ENCODE measurements at regions not wholly inside any gene's neighbourhood (a gene's known extent, or its start where the extent isn't known, plus 50 kb on each side); places are given as distances from the start of the nearest gene placed in this dataset.

DNA sequence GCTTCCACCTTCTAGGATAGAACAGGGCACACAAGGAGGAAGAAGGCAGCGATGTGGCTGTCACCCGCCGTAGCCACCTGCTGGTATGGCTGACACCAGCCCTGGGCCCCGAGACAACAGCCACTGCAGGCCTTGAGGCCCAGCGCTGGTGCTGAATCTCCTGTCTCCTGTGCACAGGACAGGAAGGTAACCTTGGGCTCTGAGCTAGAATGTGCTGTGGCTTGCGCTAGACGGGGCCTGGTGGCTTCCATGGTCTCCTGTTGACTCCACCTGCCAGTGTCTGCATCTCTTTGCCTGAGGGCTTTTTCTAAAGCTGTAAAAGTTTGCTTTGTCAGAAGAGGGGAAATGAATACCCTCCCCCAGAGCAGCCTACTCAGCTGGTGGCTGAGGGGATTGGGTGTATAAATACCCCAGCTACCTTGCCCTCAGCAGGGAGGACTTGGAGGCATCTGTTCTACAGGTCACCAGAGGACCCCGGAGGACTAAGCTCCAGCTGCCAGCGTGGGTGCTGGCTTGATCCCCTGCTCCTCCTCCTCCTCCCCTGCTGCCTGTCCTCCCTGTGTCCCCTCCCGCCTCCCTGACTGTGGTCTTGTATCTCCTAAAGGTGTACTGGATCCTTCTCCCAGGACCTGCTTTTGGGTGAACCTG is 76.1 kb upstream of the SDK2 start:
- no peak for DNase-seq (ENCODE audit: insufficient read length, low spot score)
- FAIRE-seq = no peak
- TF ChIP-seq, protein P1, sequence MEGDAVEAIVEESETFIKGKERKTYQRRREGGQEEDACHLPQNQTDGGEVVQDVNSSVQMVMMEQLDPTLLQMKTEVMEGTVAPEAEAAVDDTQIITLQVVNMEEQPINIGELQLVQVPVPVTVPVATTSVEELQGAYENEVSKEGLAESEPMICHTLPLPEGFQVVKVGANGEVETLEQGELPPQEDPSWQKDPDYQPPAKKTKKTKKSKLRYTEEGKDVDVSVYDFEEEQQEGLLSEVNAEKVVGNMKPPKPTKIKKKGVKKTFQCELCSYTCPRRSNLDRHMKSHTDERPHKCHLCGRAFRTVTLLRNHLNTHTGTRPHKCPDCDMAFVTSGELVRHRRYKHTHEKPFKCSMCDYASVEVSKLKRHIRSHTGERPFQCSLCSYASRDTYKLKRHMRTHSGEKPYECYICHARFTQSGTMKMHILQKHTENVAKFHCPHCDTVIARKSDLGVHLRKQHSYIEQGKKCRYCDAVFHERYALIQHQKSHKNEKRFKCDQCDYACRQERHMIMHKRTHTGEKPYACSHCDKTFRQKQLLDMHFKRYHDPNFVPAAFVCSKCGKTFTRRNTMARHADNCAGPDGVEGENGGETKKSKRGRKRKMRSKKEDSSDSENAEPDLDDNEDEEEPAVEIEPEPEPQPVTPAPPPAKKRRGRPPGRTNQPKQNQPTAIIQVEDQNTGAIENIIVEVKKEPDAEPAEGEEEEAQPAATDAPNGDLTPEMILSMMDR (IDR thresholded peaks at IDR 0.05; ENCODE audit: insufficient read depth, missing control alignments) = no peak

DNA sequence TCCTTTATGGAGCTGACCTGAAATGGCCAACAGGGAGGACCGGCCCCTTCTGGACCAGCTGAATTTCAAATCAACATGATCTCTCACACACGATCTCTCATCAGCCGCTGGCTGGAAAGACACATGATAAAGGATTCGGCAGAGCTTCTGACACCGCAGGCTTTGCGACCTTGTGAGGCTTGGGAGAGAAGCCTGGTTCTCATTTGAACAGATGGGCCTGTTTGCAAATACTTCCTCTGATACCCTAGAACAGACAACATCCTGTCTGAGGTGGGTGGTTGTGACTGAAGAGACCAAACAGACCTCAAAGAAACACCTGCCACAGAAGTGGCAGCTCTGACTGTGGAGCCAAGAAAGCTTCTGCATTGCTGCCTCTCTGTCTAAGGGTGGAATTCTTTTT is 77.9 kb upstream of the SDK2 start:
- no peak for DNase-seq (ENCODE audit: insufficient read length, low spot score)
- TF ChIP-seq, protein P1 (IDR thresholded peaks at IDR 0.05; ENCODE audit: insufficient read depth, missing control alignments) = no peak
- no peak for FAIRE-seq

DNA sequence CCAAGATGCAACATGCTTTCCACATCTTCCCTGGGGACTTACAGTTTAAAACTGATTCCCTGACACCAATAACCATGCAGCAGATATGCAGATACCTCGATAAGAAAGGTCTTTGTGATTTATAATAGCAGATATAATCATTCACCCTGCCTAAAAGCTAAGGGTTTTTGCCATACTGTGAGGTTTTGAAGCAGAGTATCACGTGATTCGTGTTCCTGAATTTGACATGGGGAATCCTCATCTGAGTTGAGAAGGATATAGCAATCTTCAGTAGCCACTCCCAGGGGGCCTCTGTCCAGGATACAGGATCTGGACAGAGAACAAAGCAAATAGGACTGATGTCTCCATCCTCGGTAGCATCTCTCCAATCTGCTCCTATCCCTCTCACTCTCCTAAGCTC is 79.1 kb upstream of the SDK2 start:
- FAIRE-seq (no peak), DNase-seq (ENCODE audit: insufficient read length, low spot score) (no peak)
- TF ChIP-seq, protein P1 (IDR thresholded peaks at IDR 0.05; ENCODE audit: insufficient read depth, missing control alignments) = no peak

DNA sequence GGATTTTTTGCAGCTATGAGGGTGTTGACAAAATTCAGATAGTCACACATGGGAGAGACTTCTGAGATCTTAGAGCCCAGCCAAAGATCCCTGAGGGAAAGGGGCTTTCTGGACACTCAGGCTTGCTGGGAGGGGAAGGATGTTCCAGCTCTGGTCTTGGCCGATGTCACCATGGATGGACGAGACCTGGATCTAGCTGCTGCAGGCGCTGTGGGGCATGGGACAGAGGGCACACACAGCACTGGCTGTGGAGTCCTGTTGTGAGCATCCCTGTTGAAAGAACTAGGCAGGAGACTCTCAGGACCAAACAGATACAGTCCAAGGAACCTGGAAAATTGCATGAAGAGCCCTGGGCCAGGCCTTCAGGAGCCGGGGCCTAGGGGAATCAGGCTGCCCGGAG is 80.1 kb upstream of the SDK2 start:
- no peak for FAIRE-seq
- TF ChIP-seq, protein P1 (IDR thresholded peaks at IDR 0.05; ENCODE audit: insufficient read depth, missing control alignments) = no peak
- DNase-seq (ENCODE audit: insufficient read length, low spot score) = no peak

DNA sequence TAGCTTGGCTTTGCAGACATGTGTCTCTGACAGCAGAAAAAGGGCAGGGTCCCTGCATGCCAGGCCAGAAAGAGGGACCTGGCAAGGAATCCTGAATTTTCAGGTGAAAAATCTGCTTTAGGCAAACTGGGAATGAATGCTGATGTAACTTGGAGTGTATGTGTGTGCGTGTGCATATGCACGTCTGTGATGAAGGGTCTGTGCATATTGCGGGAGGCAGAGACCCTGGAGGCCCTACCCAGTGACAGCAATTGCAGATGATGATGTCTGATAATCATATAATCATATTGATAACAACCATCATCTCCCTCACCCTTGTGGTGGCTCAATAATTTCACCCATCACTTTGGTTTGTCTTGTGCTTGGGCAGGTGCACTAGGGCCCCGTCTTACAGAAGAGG is 80.7 kb upstream of the SDK2 start:
- TF ChIP-seq, protein P1 (IDR thresholded peaks at IDR 0.05; ENCODE audit: insufficient read depth, missing control alignments) = no peak
- DNase-seq (ENCODE audit: insufficient read length, low spot score) (no peak), FAIRE-seq (no peak)

DNA sequence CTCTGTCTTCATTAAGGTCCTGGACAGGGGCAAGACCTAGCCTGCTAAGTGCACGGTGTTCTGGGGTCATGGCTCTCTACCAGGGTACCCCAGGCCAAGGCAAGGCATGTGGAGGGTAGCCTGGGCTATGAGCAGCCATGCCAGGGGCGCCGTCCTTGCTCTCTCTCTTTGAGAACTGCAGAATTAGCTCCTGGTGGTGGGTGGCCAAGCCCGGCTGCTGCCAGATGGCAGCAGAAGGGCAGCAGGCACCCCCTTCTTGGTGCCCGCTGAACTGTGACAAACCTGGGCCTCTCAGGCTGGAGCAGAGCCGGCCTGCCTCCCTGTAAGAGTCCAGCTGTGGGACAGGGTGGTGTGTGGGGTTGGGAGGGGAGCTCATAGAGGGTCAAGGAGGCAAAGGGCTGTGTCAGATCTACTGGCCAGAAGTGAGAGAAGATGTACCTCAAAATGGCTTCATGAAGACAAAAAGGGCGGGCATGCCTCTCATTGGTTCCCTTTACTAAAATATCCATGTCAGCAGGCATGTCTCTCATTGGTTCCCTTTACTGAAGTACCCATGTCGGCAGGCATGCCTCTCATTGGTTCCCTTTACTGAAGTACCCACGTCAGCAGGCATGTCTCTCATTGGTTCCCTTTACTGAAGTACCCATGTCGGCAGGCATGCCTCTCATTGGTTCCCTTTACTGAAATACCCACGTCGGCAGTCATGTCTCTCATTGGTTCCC is 81.7 kb upstream of the SDK2 start:
- TF ChIP-seq, protein P1 (IDR thresholded peaks at IDR 0.05; ENCODE audit: insufficient read depth, missing control alignments) = no peak
- DNase-seq (ENCODE audit: insufficient read length, low spot score) (no peak), FAIRE-seq (no peak)

DNA sequence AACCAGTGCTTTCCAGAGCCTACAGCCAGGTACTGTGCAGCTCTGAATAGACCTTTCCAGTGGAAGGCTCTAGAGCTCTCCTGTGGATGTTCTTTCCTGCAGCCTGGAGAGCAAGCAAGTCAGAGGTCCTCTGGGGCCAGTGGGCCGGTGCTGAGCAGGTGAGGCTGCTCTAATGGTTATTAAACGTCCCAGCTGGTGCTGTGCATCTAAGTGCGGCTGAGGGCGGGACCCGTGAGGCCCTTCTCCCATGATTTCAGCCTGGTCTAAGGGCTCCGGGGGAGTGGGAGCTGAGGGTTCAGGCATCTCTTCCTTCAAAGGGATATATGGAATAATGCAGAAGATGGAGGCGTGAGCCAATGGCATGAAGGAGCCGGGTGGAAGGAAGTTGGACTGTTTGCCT is 83.7 kb upstream of the SDK2 start:
- TF ChIP-seq, protein P1 (IDR thresholded peaks at IDR 0.05; ENCODE audit: insufficient read depth, missing control alignments) = no peak
- FAIRE-seq (no peak), DNase-seq (ENCODE audit: insufficient read length, low spot score) (no peak)
